PC-3 (cell line): ENCODE measurements at regions not wholly inside any gene's neighbourhood (a gene's known extent, or its start where the extent isn't known, plus 50 kb on each side); places are given as distances from the start of the nearest gene placed in this dataset.

ENCODE experiments used
- EZH2 ChIP-seq: fragments of 300-600 bp; sonication (generic); IDR thresholded peaks from one replicate; pipeline ENCODE4 v1.6.1; 2017; ENCODE audit warnings: antibody characterized with exemption, mild to moderate bottlenecking, low read length; ENCODE audit not compliant: unreplicated experiment
- EZH2phosphoT487 ChIP-seq: fragments of 300-600 bp; sonication (generic); IDR thresholded peaks from 2 replicates; pipeline ENCODE4 v1.6.1; 2018; ENCODE audit warnings: mild to moderate bottlenecking, antibody characterized with exemption, low read length, borderline replicate concordance
- TF ChIP-seq, protein P1 (sequence below): fragments of 300-600 bp; sonication (generic); conservative IDR thresholded peaks from 2 replicates; pipeline ENCODE4 v1.5.1; 2017; ENCODE audit warnings: antibody characterized with exemption, low read depth, mild to moderate bottlenecking, low read length

DNA sequence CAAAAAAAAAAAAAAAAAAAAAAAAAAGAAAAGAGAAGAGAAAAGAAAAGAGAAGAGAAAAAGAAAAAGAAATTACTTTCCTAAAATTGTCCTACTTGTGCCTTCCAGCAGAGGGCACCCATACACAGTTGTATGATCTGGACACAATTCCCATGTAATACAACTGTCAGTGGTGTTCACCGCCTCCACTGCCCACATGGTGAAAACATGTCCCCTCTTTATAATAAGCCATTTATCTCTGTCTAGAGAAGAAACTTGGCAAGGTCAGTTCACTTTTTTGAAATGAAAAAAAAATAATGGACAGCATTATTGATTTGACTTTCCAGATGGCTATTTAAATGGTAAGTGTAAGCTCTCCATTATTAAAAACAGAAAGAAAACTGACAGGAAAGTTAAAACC is 459.4 kb downstream of the GBE1 start:
- TF ChIP-seq EZH2 = no peak
- TF ChIP-seq, protein P1, sequence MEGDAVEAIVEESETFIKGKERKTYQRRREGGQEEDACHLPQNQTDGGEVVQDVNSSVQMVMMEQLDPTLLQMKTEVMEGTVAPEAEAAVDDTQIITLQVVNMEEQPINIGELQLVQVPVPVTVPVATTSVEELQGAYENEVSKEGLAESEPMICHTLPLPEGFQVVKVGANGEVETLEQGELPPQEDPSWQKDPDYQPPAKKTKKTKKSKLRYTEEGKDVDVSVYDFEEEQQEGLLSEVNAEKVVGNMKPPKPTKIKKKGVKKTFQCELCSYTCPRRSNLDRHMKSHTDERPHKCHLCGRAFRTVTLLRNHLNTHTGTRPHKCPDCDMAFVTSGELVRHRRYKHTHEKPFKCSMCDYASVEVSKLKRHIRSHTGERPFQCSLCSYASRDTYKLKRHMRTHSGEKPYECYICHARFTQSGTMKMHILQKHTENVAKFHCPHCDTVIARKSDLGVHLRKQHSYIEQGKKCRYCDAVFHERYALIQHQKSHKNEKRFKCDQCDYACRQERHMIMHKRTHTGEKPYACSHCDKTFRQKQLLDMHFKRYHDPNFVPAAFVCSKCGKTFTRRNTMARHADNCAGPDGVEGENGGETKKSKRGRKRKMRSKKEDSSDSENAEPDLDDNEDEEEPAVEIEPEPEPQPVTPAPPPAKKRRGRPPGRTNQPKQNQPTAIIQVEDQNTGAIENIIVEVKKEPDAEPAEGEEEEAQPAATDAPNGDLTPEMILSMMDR = peak; percentile 77
- TF ChIP-seq EZH2phosphoT487 = no peak
